ENCODE measurements at regions not wholly inside any gene's neighbourhood (a gene's known extent, or its start where the extent isn't known, plus 50 kb on each side); places are given as distances from the start of the nearest gene placed in this dataset.

DNA sequence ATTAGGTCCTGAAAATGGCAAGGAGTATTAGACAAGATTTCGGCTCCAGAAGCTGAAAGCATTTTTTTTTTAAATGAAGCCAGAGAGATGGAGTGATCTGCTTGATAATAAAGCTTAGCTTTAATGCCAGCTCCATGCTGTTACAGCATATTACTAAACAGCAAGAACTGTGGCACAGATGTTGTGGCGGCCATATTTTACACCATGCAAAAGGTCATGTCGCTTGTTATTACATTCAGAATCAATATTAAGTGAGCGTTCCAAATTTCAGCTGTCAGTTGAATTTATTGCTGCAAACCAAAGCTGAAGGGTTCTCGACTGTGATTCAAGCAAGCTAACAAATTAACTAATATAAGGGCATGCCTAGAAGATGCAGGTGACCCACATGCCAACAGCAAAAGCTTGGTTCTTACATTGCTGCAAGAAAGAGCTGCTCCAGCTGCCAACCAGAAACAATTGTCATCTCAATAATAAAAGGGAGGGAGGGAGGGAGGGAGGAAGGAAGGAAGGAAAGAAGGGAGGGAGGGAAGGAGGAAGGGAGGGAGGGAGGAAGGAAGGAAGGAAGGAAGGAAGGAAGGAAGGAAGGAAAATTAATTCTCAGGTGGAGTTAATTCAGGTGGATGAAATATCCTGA lies 517.7 kb upstream of the WWC1 start:
- no peak for DNase-seq

DNA sequence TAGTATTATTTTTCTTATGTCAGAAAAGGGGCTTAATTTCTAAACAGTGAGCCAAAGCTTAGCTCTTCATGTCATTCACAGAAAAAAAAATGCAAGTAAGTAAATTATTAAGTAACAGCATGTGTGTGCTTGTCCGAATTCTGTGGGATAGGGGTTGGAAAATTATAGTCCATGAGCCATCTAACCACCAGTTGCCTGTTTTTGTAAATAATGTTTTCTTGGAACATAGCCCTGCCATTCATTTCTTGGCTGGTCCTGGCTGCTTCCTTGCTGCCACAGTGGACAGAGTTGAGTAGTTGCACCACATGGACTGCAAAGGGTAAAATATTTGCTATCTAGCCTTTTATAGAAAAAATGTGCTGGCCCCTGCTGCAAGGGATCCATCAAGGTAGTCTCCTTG lies 513.7 kb upstream of the WWC1 start:
- DNase-seq: no peak

- no peak for DNase-seq
Observed at GRCh38 chr5:167778228-167778627, 513.2 kb upstream of the WWC1 start.

DNA sequence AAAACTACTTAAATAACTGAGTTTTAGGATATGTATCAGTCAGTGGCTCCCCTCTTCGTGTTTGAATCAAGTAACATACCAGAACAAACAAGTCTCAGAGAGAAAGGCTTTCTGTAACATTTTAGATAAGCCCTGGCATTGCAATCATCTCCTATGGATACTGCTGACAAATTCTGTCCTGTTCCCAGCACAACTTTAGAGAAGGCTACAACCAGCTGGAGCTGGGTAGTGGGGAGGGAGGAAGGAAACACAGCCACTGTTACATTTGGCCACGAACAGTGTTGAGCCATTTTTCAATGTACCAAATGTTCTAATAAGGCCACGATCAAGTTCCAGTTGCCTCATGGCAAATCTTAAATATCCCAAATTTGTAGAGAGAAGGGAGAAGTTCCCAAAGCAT lies 511.8 kb upstream of the WWC1 start:
- DNase-seq: no peak

DNA sequence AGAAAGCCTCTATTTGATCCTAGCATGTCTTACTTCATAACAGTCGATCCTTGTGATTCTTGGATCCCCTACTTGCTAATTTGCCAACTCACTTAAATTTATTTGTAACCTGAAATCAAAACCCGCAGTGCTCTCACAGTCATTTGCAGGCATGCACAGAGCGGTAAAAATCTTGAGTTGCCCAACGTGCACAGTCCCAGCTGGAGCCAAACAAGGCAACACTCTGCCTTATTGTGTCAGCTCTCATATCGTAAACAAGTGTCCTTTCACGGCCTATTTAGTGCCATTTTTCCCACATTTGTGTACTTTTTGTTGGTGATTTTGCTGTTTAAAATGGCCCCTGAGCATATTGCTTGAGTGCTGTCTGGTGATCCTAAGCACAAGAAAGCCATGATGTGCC lies 511.3 kb upstream of the WWC1 start:
- DNase-seq: no peak

GRCh38 chr5:167783145-167783817 lies 508.2 kb upstream of the WWC1 start:
- DNase-seq: no peak

- DNase-seq: no peak
Observed at GRCh38 chr5:167785106-167785505, 506.3 kb upstream of the WWC1 start.

- DNase-seq: no peak
Observed at GRCh38 chr5:167785901-167786300, 505.5 kb upstream of the WWC1 start.

DNA sequence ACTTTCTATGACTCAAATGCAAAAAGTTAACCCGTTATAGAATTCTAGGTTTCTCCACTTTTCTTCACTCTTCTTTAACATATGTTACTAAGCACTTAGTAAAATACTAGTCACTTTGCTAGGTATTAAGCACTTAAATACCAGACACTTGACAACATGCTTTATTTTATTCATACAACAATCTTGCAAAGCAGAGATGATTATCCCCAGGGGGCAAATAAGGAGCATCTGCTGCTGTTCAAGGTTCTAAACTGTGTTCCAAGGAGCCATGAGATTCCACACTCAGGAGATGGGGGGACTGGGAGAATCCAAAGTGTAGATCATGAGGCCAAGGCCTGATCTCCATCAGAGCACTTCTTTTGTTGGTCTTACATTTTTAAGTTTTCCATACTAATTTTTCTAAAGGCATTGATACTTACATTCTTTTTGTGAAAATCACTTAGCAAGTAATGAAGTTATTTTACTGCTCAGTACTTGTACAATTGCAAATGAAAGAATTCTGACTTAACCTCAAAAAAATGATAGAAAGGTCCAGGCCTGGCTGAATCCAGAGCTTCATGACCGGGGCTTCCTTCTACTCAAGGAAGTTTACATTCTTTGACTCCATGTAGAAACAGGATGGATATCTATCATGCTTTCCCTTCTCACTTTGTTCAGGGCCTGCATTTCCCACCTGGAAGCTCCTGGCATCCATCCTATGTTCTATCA lies 504.4 kb upstream of the WWC1 start:
- DNase-seq: no peak

GRCh38 chr5:167790045-167790444 lies 501.4 kb upstream of the WWC1 start:
- DNase-seq: no peak

GRCh38 chr5:167790462-167791260 lies 500.8 kb upstream of the WWC1 start:
- DNase-seq: no peak

DNA sequence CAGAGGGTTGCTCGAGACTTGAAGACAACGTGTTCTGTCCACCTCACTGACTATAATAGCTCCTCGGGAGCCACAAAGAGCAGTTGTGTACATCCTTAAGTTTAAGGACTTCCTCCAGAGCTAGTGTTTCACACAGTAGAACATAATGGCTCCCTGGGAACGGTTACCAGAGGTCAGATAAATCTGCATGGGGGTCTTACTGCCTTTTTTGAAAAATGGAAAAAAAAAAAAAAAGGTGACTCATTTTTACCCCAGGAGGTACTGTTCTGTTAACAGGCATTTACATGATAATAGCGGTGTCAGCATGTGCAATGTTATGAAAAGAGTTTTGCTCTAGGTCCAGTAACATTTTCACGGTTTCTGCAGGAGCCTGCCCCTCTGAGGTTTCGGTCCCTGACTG lies 498.9 kb upstream of the WWC1 start:
- no peak for DNase-seq

DNA sequence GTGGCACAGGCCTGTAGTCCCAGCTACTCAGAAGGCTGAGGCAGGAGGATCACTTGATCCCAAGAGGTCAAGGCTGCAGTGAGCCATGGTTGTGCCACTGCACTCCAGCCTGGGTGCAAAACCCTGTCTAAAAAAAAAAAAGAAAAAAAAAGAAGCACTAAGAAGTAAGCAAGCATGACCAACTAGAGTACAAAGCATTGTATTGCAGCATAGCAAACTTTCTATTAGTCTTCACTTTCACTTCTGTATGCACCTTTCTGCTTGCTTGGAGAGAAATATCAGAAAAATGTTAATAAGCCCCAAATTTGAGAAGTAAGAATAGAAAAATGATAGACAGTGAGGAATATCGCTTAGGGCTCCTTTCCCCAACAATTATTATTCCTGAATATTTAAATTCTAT lies 497.7 kb upstream of the WWC1 start:
- DNase-seq: no peak

- DNase-seq: no peak
Observed at GRCh38 chr5:167794121-167794520, 497.3 kb upstream of the WWC1 start.

DNA sequence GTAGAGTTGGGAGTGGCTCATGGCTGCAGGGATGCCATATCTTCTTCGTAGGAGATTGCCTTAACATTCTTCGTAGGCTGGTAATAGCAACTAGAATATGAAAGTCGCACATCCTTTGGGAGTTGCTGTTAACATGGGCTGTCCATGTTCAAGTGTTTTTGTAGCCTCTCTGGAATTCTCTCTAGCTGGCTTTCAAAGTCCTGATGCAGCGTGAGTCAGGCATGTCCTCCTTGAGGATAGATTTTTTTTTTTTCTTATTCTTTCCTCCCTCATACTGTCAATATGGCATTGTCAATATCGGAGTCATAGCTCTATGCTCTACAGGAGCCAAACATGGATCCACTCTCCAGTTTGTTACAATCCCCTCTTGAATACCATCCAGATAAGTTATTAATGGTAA lies 494.8 kb upstream of the WWC1 start:
- no peak for DNase-seq

DNA sequence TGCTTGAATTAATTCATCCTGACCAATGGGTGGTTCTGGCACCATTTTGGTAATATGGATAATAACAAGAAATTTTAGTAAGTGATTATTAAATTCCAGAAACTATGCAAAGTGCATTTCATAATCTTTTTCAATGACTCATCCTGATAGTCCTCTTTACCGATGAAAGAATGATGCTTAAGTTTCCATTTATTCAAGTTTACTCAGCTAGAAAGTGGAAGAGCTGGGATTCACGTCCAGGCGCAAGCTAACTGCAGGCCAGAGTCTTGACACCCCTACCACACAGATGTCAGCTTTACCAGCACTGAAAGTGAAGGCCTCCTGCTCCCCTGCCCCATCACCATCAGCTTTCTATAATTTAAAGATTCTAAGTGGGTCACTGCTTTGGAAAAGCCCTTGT lies 493.5 kb upstream of the WWC1 start:
- no peak for DNase-seq

DNA sequence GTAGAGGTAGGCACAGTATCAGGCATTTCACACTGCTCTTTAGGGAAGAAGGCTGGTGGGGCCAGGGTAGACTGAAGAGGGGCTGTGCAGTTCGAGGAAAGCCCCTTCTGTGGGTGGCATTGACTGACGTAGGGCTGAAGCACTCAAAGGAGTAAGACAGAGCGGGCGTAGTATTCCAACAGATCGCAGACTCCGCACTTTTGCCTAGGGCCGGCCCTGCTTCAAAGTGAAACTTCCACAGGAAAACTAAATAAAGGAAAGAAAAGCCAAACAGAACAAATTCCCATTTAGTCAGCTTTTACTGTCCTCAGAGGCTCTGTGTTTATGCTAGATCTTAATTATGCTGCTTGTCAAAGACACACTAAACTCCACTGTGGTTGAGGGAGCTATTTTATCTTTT lies 493.0 kb upstream of the WWC1 start:
- DNase-seq: no peak

DNA sequence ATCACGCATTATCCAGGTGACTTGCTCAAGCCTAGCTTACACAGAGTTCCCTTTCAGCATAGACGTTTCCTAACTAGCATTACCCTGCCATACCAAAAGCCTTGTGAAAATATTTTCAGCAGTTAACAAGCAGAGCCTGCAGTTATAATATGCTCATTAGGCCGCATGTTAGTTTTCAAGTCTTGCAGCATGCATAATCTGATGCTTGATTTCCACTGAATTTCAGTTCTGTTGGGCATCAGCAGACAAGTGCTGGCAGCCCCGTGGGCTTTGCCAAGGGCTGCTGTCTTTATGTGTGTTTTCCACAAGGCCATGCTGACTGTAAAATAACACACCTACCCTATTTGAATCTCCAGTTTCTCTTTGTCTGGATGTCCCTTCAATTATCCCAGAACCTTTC lies 491.0 kb upstream of the WWC1 start:
- DNase-seq: no peak

GRCh38 chr5:167801999-167802398 lies 489.4 kb upstream of the WWC1 start:
- DNase-seq: no peak

GRCh38 chr5:167802755-167803431 lies 488.6 kb upstream of the WWC1 start:
- DNase-seq: no peak

DNA sequence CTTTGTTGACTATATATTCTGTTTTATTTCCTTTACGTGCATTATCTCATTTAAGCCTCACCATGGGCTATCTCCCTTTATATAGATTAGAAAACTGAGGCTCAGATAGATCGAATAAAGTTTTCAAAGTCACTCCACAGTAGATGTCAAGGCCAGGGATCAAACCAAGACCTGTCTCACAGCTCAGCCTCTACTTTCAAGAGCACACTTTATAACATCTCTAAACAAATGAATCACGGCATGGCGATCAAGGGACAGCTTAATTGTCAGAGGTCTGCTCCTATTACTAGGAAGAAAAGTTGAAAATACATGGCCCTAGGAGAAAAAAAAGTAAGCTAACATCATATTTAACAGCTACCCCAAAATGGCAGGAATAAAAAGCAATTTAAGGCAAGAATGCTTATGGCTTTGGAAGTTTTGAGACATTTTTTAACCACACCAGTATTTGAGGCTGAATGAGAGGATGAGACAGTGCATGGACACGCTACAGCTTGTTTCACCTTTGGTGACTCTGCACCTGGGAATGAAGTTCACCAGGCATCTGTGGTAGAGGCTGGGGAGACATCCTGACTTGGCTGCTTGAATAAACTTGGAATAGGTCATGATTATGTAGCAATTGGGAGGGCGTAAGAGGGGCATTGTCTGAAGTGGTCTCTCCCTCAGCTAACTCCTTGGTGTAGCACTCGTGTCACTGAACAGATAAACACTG lies 486.8 kb upstream of the WWC1 start:
- DNase-seq: no peak

DNA sequence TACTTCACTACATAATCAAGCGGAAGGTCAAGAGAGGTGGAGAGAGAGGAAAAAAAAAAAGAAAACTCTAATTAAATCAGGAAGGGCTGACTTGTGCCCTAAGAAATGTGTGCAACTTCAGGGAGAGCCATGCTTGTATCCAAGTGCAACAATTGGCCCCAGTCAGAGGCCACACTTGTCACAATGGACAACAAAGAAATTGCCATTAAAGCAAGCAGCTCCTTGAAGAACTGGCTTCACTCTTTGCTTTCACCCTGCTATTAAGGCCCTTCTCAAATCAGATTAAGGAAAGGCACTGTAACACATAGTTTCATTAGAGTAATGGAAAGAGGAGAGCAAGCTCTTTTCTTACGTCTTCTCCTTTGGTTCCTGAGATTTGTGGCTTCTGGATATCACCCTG lies 480.9 kb upstream of the WWC1 start:
- no peak for DNase-seq

Measured in stimulated activated CD4-positive, alpha-beta T cell treated with anti-CD3 and anti-CD28 coated beads, Interleukin-2, amount 100 ng/mL, for 48 hours (primary cell).